ENCODE measurements at regions not wholly inside any gene's neighbourhood (a gene's known extent, or its start where the extent isn't known, plus 50 kb on each side); places are given as distances from the start of the nearest gene placed in this dataset.

DNA sequence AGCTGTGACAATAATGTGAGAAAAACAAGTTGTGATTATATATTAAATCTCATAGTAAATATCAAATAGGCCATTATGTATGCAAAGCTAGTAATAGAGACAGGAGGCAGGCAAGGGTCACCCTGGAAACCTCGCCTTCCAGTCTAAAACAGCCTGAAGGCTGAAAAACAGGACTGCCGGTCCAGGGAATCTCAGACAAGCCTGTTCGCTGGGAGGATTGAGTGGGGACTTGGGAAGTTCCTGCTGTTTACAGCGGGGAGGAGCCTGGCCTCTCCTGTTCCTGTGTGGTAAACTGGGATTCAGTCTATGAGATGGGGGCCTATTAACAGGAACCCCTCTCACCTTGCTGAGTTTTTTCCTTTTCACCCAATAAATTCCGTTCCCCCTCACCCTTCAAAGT lies 2317.3 kb downstream of the PCDH7 start:
- TF ChIP-seq, protein P1, sequence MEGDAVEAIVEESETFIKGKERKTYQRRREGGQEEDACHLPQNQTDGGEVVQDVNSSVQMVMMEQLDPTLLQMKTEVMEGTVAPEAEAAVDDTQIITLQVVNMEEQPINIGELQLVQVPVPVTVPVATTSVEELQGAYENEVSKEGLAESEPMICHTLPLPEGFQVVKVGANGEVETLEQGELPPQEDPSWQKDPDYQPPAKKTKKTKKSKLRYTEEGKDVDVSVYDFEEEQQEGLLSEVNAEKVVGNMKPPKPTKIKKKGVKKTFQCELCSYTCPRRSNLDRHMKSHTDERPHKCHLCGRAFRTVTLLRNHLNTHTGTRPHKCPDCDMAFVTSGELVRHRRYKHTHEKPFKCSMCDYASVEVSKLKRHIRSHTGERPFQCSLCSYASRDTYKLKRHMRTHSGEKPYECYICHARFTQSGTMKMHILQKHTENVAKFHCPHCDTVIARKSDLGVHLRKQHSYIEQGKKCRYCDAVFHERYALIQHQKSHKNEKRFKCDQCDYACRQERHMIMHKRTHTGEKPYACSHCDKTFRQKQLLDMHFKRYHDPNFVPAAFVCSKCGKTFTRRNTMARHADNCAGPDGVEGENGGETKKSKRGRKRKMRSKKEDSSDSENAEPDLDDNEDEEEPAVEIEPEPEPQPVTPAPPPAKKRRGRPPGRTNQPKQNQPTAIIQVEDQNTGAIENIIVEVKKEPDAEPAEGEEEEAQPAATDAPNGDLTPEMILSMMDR (IDR thresholded peaks at IDR 0.05; ENCODE audit: poor library complexity) = no peak
- no peak for TF ChIP-seq EZH2phosphoT487 (IDR thresholded peaks at IDR 0.05; ENCODE audit: low read depth, severe bottlenecking, unreplicated experiment)
- no peak for TF ChIP-seq EZH2 (IDR thresholded peaks at IDR 0.05; ENCODE audit: borderline replicate concordance)
